GF-D8 (cell line): ENCODE measurements at regions not wholly inside any gene's neighbourhood (a gene's known extent, or its start where the extent isn't known, plus 50 kb on each side); places are given as distances from the start of the nearest gene placed in this dataset.
"Not testable (repeated sequence)": the region's sequence is repeated elsewhere in the genome, so short reads cannot be mapped to it uniquely, and the experiment has no call there.

Experiments
- DNase-seq: peaks from one replicate; lab custom pipeline; 2025; lab: John Stamatoyannopoulos, UW

GRCh38 chr16:52787709-52788108 lies 240.8 kb upstream of the TOX3 start:
- no peak for DNase-seq

GRCh38 chr16:52786091-52786490 lies 239.1 kb upstream of the TOX3 start:
- no peak for DNase-seq

GRCh38 chr16:52785653-52786052 lies 238.7 kb upstream of the TOX3 start:
- DNase-seq = no peak

GRCh38 chr16:52783616-52784015 lies 236.7 kb upstream of the TOX3 start:
- DNase-seq = no peak

- DNase-seq = no peak
These were observed 234.2 kb upstream of the TOX3 start for GRCh38 chr16:52781005-52781630.

GRCh38 chr16:52773026-52773425 lies 226.1 kb upstream of the TOX3 start:
- no peak for DNase-seq

GRCh38 chr16:52770828-52771227 lies 223.9 kb upstream of the TOX3 start:
- DNase-seq = no peak

- DNase-seq = no peak
These were observed 211.5 kb upstream of the TOX3 start for GRCh38 chr16:52758473-52758855.

GRCh38 chr16:52757746-52758472 lies 211.0 kb upstream of the TOX3 start:
- no peak for DNase-seq

- no peak for DNase-seq
These were observed 210.0 kb upstream of the TOX3 start for GRCh38 chr16:52756812-52757517.

- no peak for DNase-seq
These were observed 208.5 kb upstream of the TOX3 start for GRCh38 chr16:52755396-52755795.

- no peak for DNase-seq
These were observed 204.1 kb upstream of the TOX3 start for GRCh38 chr16:52751035-52751434.

GRCh38 chr16:52748741-52749140 lies 201.8 kb upstream of the TOX3 start:
- no peak for DNase-seq

- no peak for DNase-seq
These were observed 200.2 kb upstream of the TOX3 start for GRCh38 chr16:52747088-52747595.

GRCh38 chr16:52743707-52744106 lies 196.8 kb upstream of the TOX3 start:
- DNase-seq = no peak

- DNase-seq = no peak
These were observed 195.7 kb upstream of the TOX3 start for GRCh38 chr16:52742608-52743170.

GRCh38 chr16:52742052-52742451 lies 195.1 kb upstream of the TOX3 start:
- DNase-seq = no peak

- DNase-seq = no peak
These were observed 194.4 kb upstream of the TOX3 start for GRCh38 chr16:52741351-52741750.

GRCh38 chr16:52740766-52741165 lies 193.8 kb upstream of the TOX3 start:
- DNase-seq = no peak

- DNase-seq = no peak
These were observed 193.4 kb upstream of the TOX3 start for GRCh38 chr16:52740333-52740732.

- DNase-seq = not testable (repeated sequence)
These were observed 192.0 kb upstream of the TOX3 start for GRCh38 chr16:52738992-52739391.

GRCh38 chr16:52731219-52731875 lies 184.4 kb upstream of the TOX3 start:
- no peak for DNase-seq
